ENCODE measurements at regions not wholly inside any gene's neighbourhood (a gene's known extent, or its start where the extent isn't known, plus 50 kb on each side); places are given as distances from the start of the nearest gene placed in this dataset.

DNA sequence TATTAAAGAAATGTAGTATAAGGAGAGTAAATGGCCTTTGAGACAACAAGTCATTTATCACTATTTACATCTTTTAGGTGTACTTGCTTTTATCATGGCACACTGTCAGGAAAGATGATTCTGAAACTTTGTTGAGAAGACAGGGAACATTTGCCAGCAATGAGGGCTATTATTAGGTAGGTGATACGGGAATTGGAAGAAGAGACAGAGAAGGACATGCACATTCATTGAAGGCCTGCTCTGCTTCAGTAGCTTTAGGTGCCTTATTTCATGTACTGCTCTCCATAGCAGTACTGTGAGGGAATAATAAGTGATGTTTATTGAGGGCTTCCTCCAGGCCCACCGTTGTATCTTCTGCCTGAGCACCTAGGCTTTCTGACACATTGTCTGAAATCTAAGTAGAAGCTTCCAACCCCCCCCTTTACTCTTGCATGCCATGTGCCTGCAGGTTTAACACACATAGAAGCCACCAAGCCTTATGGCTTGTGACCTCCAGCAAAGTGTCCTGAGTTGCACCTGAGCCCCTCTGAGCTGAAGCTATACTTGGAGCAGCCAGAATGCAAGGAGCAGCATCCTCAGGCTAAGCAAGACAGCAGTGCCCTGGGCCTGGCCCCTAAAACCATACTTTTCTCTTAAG lies 275.2 kb upstream of the VLDLR start:
- Histone ChIP-seq H2BK5ac (ENCODE audit: low read length) (no peak overlapping the region), H2BK15ac (replicated peaks; ENCODE audit: low read depth) (no peak overlapping the region), H3K4me3 (ENCODE audit: low read length) (no peak overlapping the region), H3K4me2 (ENCODE audit: low read length) (no peak overlapping the region), H3K79me2 (ENCODE audit: control insufficient read depth, insufficient read depth, low read length) (no peaks in the 10 kb centered on the region), H3K9ac (ENCODE audit: low read length) (no peak overlapping the region), H3K4ac (ENCODE audit: low read depth, low read length) (no peak overlapping the region), H2BK120ac (ENCODE audit: low read depth, low read length) (no peak overlapping the region), H4K5ac (ENCODE audit: low read length) (no peak overlapping the region), H4K8ac (ENCODE audit: low read depth, low read length) (no peak overlapping the region), H3K27ac (ENCODE audit: low read depth, low read length) (no peak overlapping the region), H3K23ac (ENCODE audit: low read length) (no peak overlapping the region), H3K27me3 (ENCODE audit: insufficient read depth, low read length, poor library complexity) (no peaks in the 10 kb centered on the region), H3K56ac (ENCODE audit: low read length) (no peak overlapping the region), H2AK5ac (ENCODE audit: low read length) (no peak overlapping the region), H3K79me1 (ENCODE audit: low read length) (no peaks in the 10 kb centered on the region), H3K4me1 (ENCODE audit: control insufficient read depth, low read depth, low read length) (no peaks in the 10 kb centered on the region), H3K18ac (ENCODE audit: low read length) (no peak overlapping the region), H3K36me3 (ENCODE audit: control insufficient read depth, insufficient read depth, low read length) (no peaks in the 10 kb centered on the region)
- DNase-seq, result no peak
- no CpG with 5 or more reads among the region's 2 CpGs for WGBS (ENCODE audit: extremely low coverage, insufficient coverage, low lambda C conversion rate)

DNA sequence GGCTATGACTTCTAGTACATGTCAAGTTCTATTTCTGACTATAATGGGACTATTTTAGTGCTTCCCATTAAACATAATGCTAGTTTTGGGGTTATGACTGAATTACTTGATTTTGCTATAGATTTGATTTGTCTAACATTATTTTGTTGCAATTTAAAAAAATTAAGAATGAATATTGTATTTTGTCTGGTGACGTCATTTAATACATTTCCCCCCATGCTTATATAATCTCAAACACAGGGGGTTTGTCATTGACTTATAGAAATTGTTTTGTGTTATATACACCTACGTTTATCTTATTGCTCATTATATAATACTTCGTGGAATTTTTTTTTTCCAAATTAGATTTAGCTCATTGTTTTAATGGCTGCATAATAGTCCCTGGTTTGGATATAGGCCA lies 270.3 kb upstream of the VLDLR start:
- H3K9ac ChIP-seq (ENCODE audit: low read length), result no peak overlapping the region
- H3K27me3 ChIP-seq (ENCODE audit: insufficient read depth, low read length, poor library complexity), result no peaks in the 10 kb centered on the region
- H3K79me1 ChIP-seq (ENCODE audit: low read length), result no peaks in the 10 kb centered on the region
- H2BK5ac ChIP-seq (ENCODE audit: low read length), result no peak overlapping the region
- no peak overlapping the region for H4K8ac ChIP-seq (ENCODE audit: low read depth, low read length)
- H4K5ac ChIP-seq (ENCODE audit: low read length), result no peak overlapping the region
- no peak overlapping the region for H3K23ac ChIP-seq (ENCODE audit: low read length)
- DNase-seq, result no peak
- no peak overlapping the region for H3K4ac ChIP-seq (ENCODE audit: low read depth, low read length)
- H2BK15ac ChIP-seq (replicated peaks; ENCODE audit: low read depth), result no peak overlapping the region
- H2AK5ac ChIP-seq (ENCODE audit: low read length), result no peak overlapping the region
- no peaks in the 10 kb centered on the region for H3K79me2 ChIP-seq (ENCODE audit: control insufficient read depth, insufficient read depth, low read length)
- H3K56ac ChIP-seq (ENCODE audit: low read length), result no peak overlapping the region
- no peak overlapping the region for H3K18ac ChIP-seq (ENCODE audit: low read length)
- H3K4me1 ChIP-seq (ENCODE audit: control insufficient read depth, low read depth, low read length), result no peaks in the 10 kb centered on the region
- H3K36me3 ChIP-seq (ENCODE audit: control insufficient read depth, insufficient read depth, low read length), result no peaks in the 10 kb centered on the region
- WGBS (ENCODE audit: extremely low coverage, insufficient coverage, low lambda C conversion rate), result no CpG with 5 or more reads among the region's 3 CpGs
- H3K4me3 ChIP-seq (ENCODE audit: low read length), result no peak overlapping the region
- H3K27ac ChIP-seq (ENCODE audit: low read depth, low read length), result no peak overlapping the region
- no peak overlapping the region for H2BK120ac ChIP-seq (ENCODE audit: low read depth, low read length)
- no peak overlapping the region for H3K4me2 ChIP-seq (ENCODE audit: low read length)

DNA sequence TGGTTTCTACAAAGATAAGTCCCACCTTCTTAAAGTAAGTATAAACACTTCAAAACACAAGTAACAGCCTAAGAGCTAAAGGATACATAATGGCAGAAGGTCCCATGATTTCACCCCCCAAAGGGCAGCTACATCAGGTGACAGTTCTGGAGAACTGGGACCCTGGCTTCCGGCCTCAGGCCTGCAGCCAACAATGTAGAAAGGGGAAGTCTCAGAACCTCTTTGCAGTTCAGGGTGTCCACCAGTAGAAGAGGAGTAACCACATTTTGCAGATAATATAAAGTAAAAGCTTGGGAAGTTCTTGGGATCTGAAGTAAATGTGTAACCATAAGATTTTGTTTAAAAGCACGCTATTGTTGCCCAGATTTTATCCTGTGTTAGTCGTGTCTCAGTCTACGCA lies 267.4 kb upstream of the VLDLR start:
- no peak overlapping the region for H3K4me3 ChIP-seq (ENCODE audit: low read length)
- H3K27me3 ChIP-seq (ENCODE audit: insufficient read depth, low read length, poor library complexity), result no peaks in the 10 kb centered on the region
- H3K79me2 ChIP-seq (ENCODE audit: control insufficient read depth, insufficient read depth, low read length), result no peaks in the 10 kb centered on the region
- no peak overlapping the region for H2AK5ac ChIP-seq (ENCODE audit: low read length)
- H3K79me1 ChIP-seq (ENCODE audit: low read length), result no peaks in the 10 kb centered on the region
- WGBS (ENCODE audit: extremely low coverage, insufficient coverage, low lambda C conversion rate), result no CpG with 5 or more reads among the region's 4 CpGs
- no peak overlapping the region for H2BK5ac ChIP-seq (ENCODE audit: low read length)
- no peak overlapping the region for H2BK15ac ChIP-seq (replicated peaks; ENCODE audit: low read depth)
- H3K4me2 ChIP-seq (ENCODE audit: low read length), result no peak overlapping the region
- no peak overlapping the region for H3K27ac ChIP-seq (ENCODE audit: low read depth, low read length)
- no peak for DNase-seq
- H2BK120ac ChIP-seq (ENCODE audit: low read depth, low read length), result no peak overlapping the region
- no peak overlapping the region for H3K9ac ChIP-seq (ENCODE audit: low read length)
- no peak overlapping the region for H4K5ac ChIP-seq (ENCODE audit: low read length)
- no peaks in the 10 kb centered on the region for H3K36me3 ChIP-seq (ENCODE audit: control insufficient read depth, insufficient read depth, low read length)
- H3K18ac ChIP-seq (ENCODE audit: low read length), result no peak overlapping the region
- no peak overlapping the region for H3K4ac ChIP-seq (ENCODE audit: low read depth, low read length)
- H3K56ac ChIP-seq (ENCODE audit: low read length), result no peak overlapping the region
- no peaks in the 10 kb centered on the region for H3K4me1 ChIP-seq (ENCODE audit: control insufficient read depth, low read depth, low read length)
- no peak overlapping the region for H4K8ac ChIP-seq (ENCODE audit: low read depth, low read length)
- H3K23ac ChIP-seq (ENCODE audit: low read length), result no peak overlapping the region

DNA sequence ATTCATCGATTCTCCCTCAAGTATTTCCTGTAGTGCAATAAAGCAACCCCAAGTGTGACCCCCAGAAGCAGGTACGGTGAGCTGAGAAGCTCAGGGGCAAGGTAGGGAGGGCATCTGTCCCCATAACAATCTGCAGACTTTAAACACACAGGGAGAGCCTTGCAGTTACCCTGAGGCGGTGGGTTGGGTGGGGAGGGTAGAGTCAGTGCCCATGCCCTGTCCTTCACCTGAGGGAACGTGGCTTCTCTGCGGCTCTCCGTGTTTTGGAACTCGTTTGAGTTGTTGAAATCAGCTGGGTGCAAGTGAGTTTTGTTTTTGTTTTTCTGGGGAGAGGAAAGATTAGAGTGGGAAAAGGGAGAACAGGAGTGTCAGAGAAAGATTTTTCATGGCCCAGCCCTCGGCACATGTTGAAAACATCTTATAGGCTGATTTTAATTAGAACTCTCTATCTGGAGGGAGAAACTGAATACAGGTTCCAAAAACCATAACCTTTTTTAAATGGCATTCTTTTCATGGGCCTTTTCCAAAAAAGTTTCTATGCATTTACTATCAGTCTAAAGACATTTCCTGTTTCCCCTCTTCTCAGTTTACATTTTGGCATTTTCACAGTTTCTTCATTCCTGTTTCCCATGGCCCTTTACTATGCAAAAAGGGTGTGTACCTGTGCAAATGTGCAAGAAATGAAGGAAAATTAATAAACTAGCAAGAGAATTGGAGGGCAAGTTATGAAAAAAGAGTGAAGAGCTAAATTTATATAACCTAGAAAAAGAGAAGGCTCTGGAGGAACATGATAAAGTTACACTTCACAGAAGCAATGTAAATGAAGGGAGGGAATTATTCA lies 266.5 kb upstream of the VLDLR start:
- Histone ChIP-seq H4K8ac (ENCODE audit: low read depth, low read length) (no peak overlapping the region), H2BK5ac (ENCODE audit: low read length) (no peak overlapping the region), H3K23ac (ENCODE audit: low read length) (no peak overlapping the region), H3K4ac (ENCODE audit: low read depth, low read length) (no peak overlapping the region), H3K4me3 (ENCODE audit: low read length) (no peak overlapping the region), H3K79me1 (ENCODE audit: low read length) (no peaks in the 10 kb centered on the region), H4K5ac (ENCODE audit: low read length) (no peak overlapping the region), H3K79me2 (ENCODE audit: control insufficient read depth, insufficient read depth, low read length) (no peaks in the 10 kb centered on the region), H3K4me2 (ENCODE audit: low read length) (no peak overlapping the region), H3K56ac (ENCODE audit: low read length) (no peak overlapping the region), H2AK5ac (ENCODE audit: low read length) (no peak overlapping the region), H2BK120ac (ENCODE audit: low read depth, low read length) (no peak overlapping the region), H3K27me3 (ENCODE audit: insufficient read depth, low read length, poor library complexity) (no peaks in the 10 kb centered on the region), H3K9ac (ENCODE audit: low read length) (no peak overlapping the region), H3K36me3 (ENCODE audit: control insufficient read depth, insufficient read depth, low read length) (no peaks in the 10 kb centered on the region), H2BK15ac (replicated peaks; ENCODE audit: low read depth) (no peak overlapping the region), H3K4me1 (ENCODE audit: control insufficient read depth, low read depth, low read length) (no peaks in the 10 kb centered on the region), H3K18ac (ENCODE audit: low read length) (no peak overlapping the region), H3K27ac (ENCODE audit: low read depth, low read length) (no peak overlapping the region)
- no CpG with 5 or more reads among the region's 8 CpGs for WGBS (ENCODE audit: extremely low coverage, insufficient coverage, low lambda C conversion rate)
- no peak for DNase-seq

DNA sequence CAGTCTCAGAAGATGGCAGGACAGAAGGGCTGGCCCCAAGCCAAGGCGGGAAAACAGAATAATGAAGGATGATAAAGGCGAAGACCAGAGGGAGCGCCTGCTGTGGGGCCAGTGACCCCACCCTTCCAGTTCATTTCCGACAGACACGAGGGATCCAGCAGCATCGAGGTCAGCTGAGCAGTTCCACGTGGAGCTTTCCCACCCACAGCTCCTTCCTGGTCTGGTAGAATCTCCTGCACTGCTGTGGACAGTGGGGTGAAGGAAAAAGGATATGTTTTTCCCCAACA lies 265.9 kb upstream of the VLDLR start:
- Histone ChIP-seq H3K27ac (ENCODE audit: low read depth, low read length) (no peak overlapping the region), H2BK5ac (ENCODE audit: low read length) (no peak overlapping the region), H3K36me3 (ENCODE audit: control insufficient read depth, insufficient read depth, low read length) (no peaks in the 10 kb centered on the region), H3K4me3 (ENCODE audit: low read length) (no peak overlapping the region), H3K56ac (ENCODE audit: low read length) (no peak overlapping the region), H2AK5ac (ENCODE audit: low read length) (no peak overlapping the region), H4K8ac (ENCODE audit: low read depth, low read length) (no peak overlapping the region), H3K23ac (ENCODE audit: low read length) (no peak overlapping the region), H2BK15ac (replicated peaks; ENCODE audit: low read depth) (no peak overlapping the region), H3K9ac (ENCODE audit: low read length) (no peak overlapping the region), H3K4ac (ENCODE audit: low read depth, low read length) (no peak overlapping the region), H3K27me3 (ENCODE audit: insufficient read depth, low read length, poor library complexity) (no peaks in the 10 kb centered on the region), H3K4me2 (ENCODE audit: low read length) (no peak overlapping the region), H3K79me2 (ENCODE audit: control insufficient read depth, insufficient read depth, low read length) (no peaks in the 10 kb centered on the region), H4K5ac (ENCODE audit: low read length) (no peak overlapping the region), H3K18ac (ENCODE audit: low read length) (no peak overlapping the region), H3K79me1 (ENCODE audit: low read length) (no peaks in the 10 kb centered on the region), H3K4me1 (ENCODE audit: control insufficient read depth, low read depth, low read length) (no peaks in the 10 kb centered on the region), H2BK120ac (ENCODE audit: low read depth, low read length) (no peak overlapping the region)
- no CpG with 5 or more reads among the region's 7 CpGs for WGBS (ENCODE audit: extremely low coverage, insufficient coverage, low lambda C conversion rate)
- DNase-seq, result no peak
